GM18868 (cell line): ENCODE measurements at regions not wholly inside any gene's neighbourhood (a gene's known extent, or its start where the extent isn't known, plus 50 kb on each side); places are given as distances from the start of the nearest gene placed in this dataset.
"Not testable (repeated sequence)": the region's sequence is repeated elsewhere in the genome, so short reads cannot be mapped to it uniquely, and the experiment has no call there.

Experiments
- ATAC-seq: cut with Tn5 transposase; IDR thresholded peaks from one replicate; pipeline ENCODE4 v1.9.1; 2021; ENCODE audit warnings: mild to moderate bottlenecking, moderate library complexity; ENCODE audit not compliant: unreplicated experiment

- ATAC-seq: no peak
These were observed 203.8 kb downstream of the TPRG1 start for GRCh38 chr3:189375532-189375931.

- no peak for ATAC-seq
These were observed 211.9 kb downstream of the TPRG1 start for GRCh38 chr3:189383630-189384029.

GRCh38 chr3:189385880-189386279, 214.1 kb downstream of the TPRG1 start:
- ATAC-seq: not testable (repeated sequence)

GRCh38 chr3:189386739-189387138, 215.0 kb downstream of the TPRG1 start:
- no peak for ATAC-seq

GRCh38 chr3:189389346-189389745, 217.6 kb downstream of the TPRG1 start:
- ATAC-seq: no peak

GRCh38 chr3:189393598-189393997, 221.8 kb downstream of the TPRG1 start:
- ATAC-seq: no peak

GRCh38 chr3:189394599-189395121, 222.9 kb downstream of the TPRG1 start:
- peak; percentile 91 for ATAC-seq

GRCh38 chr3:189395825-189396224, 224.1 kb downstream of the TPRG1 start:
- no peak for ATAC-seq

- ATAC-seq: no peak
These were observed 226.9 kb downstream of the TPRG1 start for GRCh38 chr3:189398656-189399055.

- ATAC-seq: no peak
These were observed 229.4 kb downstream of the TPRG1 start for GRCh38 chr3:189401196-189401595.

- ATAC-seq: no peak
These were observed 228.0 kb upstream of the TP63 start for GRCh38 chr3:189403194-189403593.

- no peak for ATAC-seq
These were observed 227.2 kb upstream of the TP63 start for GRCh38 chr3:189404024-189404423.

- peak; percentile 80 for ATAC-seq
These were observed 226.2 kb upstream of the TP63 start for GRCh38 chr3:189404797-189405484.

GRCh38 chr3:189406148-189406547, 225.0 kb upstream of the TP63 start:
- ATAC-seq: no peak

GRCh38 chr3:189410522-189410921, 220.7 kb upstream of the TP63 start:
- no peak for ATAC-seq

- ATAC-seq: no peak
These were observed 212.2 kb upstream of the TP63 start for GRCh38 chr3:189419038-189419437.

GRCh38 chr3:189419683-189420082, 211.5 kb upstream of the TP63 start:
- ATAC-seq: no peak

GRCh38 chr3:189424922-189425321, 206.3 kb upstream of the TP63 start:
- no peak for ATAC-seq

- no peak for ATAC-seq
These were observed 202.2 kb upstream of the TP63 start for GRCh38 chr3:189429019-189429418.

GRCh38 chr3:189430166-189430565, 201.0 kb upstream of the TP63 start:
- ATAC-seq: no peak

- ATAC-seq: not testable (repeated sequence)
These were observed 188.9 kb upstream of the TP63 start for GRCh38 chr3:189442257-189442656.

- ATAC-seq: no peak
These were observed 184.1 kb upstream of the TP63 start for GRCh38 chr3:189446959-189447560.
